ENCODE measurements at regions not wholly inside any gene's neighbourhood (a gene's known extent, or its start where the extent isn't known, plus 50 kb on each side); places are given as distances from the start of the nearest gene placed in this dataset.

DNA sequence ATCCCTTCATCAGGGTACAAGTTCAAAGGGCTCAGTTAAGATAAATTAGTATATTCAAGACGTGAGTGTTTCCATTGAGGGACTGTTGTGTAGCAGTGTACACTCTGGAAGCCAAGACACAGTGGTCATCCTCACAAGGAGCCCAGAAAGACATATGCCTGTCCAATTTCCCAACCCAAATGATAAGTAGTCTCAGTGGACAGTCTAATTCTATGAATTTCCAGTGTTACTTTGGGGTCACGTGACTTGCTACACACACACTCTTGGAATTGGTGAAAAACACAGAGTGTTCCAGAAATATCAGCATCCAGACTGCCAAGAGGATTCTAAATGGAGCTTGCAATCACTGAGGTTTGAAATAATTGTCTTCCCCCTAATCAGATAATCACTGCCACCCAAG lies 365.1 kb downstream of the WDR11 start:
- TF ChIP-seq, protein P1, sequence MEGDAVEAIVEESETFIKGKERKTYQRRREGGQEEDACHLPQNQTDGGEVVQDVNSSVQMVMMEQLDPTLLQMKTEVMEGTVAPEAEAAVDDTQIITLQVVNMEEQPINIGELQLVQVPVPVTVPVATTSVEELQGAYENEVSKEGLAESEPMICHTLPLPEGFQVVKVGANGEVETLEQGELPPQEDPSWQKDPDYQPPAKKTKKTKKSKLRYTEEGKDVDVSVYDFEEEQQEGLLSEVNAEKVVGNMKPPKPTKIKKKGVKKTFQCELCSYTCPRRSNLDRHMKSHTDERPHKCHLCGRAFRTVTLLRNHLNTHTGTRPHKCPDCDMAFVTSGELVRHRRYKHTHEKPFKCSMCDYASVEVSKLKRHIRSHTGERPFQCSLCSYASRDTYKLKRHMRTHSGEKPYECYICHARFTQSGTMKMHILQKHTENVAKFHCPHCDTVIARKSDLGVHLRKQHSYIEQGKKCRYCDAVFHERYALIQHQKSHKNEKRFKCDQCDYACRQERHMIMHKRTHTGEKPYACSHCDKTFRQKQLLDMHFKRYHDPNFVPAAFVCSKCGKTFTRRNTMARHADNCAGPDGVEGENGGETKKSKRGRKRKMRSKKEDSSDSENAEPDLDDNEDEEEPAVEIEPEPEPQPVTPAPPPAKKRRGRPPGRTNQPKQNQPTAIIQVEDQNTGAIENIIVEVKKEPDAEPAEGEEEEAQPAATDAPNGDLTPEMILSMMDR (IDR thresholded peaks at IDR 0.05; ENCODE audit: low read depth, low read length, missing control alignments), result no peak
- H3K4me3 ChIP-seq (ENCODE audit: low read depth, low read length), result no peak overlapping the region
- DNase-seq (ENCODE audit: low read depth), result no peak

DNA sequence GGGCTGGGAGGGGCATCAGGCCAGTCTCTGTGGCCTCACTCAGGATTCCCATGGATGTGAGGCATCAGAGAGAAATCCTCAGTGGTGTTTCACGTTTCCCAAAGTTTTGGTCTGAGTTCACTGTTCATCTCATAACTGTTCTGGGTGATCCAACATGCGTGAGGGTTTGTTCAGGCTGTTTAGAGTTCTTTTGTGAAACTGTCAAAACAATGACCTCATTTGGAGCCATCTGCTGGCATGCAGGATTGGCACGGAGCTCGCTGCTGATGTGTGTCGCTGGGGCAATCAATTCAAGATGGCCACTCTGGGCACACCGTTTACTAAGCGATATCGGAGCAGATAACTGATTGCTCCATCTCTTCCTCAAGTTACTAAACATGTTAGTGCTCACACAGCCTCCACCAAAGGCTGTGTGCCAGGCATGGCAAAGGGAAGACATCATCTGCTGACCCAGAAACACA lies 365.6 kb downstream of the WDR11 start:
- DNase-seq (ENCODE audit: low read depth), result no peak
- H3K4me3 ChIP-seq (ENCODE audit: low read depth, low read length), result no peak overlapping the region
- TF ChIP-seq, protein P1 (IDR thresholded peaks at IDR 0.05; ENCODE audit: low read depth, low read length, missing control alignments), result no peak

DNA sequence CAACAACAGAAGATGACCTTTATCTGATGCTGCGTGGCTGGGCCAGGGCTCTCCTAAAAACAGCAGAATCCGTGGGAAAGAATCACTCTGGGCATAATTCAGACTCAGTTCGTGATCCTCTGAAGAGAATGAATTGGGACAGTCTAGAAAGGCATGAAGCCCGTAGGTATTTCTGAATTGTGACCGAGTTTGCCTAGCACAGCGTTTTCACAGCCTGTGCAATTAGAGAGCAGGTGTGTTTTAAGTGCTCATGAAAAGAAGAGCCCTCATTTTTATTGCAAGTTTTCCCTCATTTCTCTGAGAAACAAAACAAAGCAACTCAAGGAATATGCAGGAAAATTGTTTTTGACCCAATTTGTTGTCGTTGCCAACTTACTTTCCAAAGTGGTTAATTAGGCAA lies 366.2 kb downstream of the WDR11 start:
- TF ChIP-seq, protein P1 (IDR thresholded peaks at IDR 0.05; ENCODE audit: low read depth, low read length, missing control alignments), result no peak
- H3K4me3 ChIP-seq (ENCODE audit: low read depth, low read length), result no peak overlapping the region
- DNase-seq (ENCODE audit: low read depth), result no peak

DNA sequence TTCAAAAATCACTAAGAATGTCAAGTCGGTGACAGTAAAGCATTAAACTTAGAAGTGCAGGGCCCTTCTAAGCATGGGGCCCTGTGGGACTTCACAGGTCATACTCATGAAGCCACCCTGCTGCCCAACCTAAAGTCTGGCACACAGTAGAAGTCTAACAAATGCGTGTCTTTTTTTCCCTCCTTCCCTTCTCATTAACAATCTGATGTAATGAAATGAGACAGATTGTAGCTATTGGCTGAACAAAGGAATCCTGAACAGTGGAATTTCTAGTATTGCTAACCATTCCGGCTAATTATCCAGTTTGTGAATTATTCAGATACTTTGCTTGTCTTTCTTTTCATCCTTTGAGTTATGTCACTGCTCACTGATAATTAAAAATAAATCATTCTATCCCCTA lies 369.9 kb downstream of the WDR11 start:
- TF ChIP-seq, protein P1 (IDR thresholded peaks at IDR 0.05; ENCODE audit: low read depth, low read length, missing control alignments), result no peak
- H3K4me3 ChIP-seq (ENCODE audit: low read depth, low read length), result no peak overlapping the region
- no peak for DNase-seq (ENCODE audit: low read depth)

DNA sequence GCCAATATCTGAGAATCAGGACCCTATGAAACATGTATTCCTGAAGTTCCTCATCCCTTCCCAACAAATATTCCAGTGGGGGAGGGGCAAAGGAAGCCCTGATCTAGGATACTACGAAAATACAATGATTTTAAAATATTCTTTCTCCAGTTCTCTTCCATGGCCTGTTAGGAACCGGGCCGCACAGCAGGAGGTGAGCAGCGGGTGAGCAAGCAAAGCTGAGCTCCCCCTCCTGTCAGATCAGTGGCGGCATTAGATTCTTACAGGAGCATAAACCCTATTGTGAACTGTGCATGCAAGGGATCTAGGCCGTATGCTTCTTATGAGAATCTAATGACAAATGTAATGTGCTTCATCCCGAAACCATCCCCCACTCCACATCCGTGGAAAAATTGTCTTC lies 370.8 kb downstream of the WDR11 start:
- no peak overlapping the region for H3K4me3 ChIP-seq (ENCODE audit: low read depth, low read length)
- no peak for DNase-seq (ENCODE audit: low read depth)
- TF ChIP-seq, protein P1 (IDR thresholded peaks at IDR 0.05; ENCODE audit: low read depth, low read length, missing control alignments), result no peak

DNA sequence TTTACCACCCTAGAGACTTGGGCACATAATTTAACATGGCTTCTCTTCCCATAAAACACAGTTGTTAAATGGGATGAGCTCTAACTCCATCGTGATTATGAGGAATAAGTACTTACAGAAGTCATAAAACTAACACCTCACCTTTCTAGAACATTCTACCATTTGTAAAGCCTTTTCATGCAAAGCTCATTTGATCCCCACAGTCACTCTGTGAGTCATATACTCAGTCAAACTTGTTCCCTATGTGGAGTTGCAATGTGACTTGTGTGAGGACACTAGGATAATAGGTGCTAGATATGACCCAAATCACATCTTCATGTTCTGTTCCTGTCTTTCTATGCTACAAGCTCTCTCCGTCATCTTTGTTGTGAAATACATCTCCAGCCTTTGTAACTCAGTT lies 371.7 kb downstream of the WDR11 start:
- no peak overlapping the region for H3K4me3 ChIP-seq (ENCODE audit: low read depth, low read length)
- TF ChIP-seq, protein P1 (IDR thresholded peaks at IDR 0.05; ENCODE audit: low read depth, low read length, missing control alignments), result no peak
- DNase-seq (ENCODE audit: low read depth), result no peak

DNA sequence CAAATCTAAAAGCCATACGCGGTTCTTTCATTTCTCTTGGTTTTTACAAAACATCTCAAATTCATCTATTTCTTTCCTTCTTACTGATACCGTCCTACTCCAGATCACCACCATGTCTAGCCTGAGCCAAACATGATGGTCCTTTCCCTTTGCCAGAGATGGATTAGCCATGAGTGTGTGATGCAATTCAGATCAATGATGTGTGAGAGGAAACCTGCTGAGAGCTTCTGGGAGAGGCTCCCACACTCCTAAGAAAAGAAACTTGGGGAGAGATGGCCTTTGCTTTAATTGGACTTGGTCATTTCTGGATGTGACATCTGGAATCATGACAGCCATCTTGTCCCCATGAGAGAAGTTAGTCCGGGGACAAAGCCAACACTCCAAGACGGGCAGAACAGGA lies 367.2 kb downstream of the FGFR2 start:
- no peak overlapping the region for H3K4me3 ChIP-seq (ENCODE audit: low read depth, low read length)
- TF ChIP-seq, protein P1 (IDR thresholded peaks at IDR 0.05; ENCODE audit: low read depth, low read length, missing control alignments), result no peak
- DNase-seq (ENCODE audit: low read depth), result no peak
